Eye (tissue), 1 donor: ENCODE measurements at regions not wholly inside any gene's neighbourhood (a gene's known extent, or its start where the extent isn't known, plus 50 kb on each side); places are given as distances from the start of the nearest gene placed in this dataset.
A peak's percentile ranks its signal among the peaks of the same experiment; 100 is the strongest.

Experiments
- DNase-seq: peaks from one replicate; pipeline ENCODE4 v3.0.0-alpha.2; 2015

DNA sequence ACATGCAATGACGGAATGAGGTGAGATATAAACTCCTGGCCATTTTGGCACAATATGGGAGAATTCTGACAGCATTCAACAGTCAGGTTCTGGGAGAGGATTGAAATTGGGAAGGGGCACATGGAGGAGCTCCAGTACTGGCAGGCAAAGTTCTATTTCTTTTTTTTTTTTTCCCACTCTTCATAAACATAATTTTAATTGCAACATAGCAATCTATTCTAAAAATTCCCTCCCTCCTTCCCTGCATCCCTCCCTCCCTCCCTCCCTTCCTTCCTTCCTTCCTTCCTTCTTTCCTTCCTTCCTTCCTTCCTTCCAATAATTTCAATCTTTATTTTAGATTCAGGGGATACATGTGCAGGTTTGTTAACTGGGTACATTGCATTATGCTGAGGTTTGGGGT is 93.2 kb downstream of the PTCSC3 start:
- no peak for DNase-seq

DNA sequence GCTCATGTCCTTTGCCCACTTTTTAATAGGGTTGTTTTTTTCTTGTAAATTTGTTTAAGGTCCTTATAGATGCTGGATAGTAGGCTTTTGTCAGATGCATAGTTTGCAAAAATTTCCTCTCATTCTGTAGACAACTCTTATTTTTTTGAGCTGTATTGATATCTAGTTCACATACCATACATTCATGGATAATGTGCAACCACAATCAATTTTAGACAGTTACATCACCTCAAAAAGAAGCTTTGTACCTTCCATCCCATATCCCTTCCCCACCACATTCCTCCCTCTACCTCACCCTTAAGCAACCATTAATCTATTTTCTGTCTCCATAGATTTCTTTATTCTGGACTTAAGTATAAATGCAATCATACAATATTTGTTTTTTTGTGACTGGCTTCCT is 98.4 kb downstream of the PTCSC3 start:
- DNase-seq: no peak

DNA sequence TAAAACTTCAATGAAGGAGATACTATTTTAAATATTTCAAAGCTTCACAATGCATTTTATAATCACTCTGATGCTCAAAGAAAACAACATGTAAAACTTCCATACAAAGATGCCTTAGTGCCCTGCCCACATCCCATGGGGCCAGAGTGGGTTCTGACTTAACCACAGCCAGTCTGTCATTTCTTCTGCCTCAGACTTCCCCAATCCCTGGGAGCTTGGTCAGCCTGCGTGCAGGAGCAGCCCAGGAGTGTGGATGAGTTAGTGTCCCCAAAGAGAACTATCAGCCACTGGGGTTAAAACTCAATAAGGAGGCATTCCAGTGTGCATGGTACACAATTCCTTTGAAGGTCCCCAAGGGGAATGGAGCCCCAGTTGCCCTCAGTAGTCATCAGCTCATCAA is 100.3 kb downstream of the PTCSC3 start:
- DNase-seq: no peak

GRCh38 chr14:36075203-36075602 is 101.3 kb downstream of the PTCSC3 start:
- peak; percentile 64 for DNase-seq

- no peak for DNase-seq
These were observed 105.8 kb downstream of the PTCSC3 start for GRCh38 chr14:36070720-36071043.

- DNase-seq: peak; percentile 83
These were observed 106.3 kb downstream of the PTCSC3 start for GRCh38 chr14:36070031-36070719.

GRCh38 chr14:36069535-36069900 is 107.0 kb downstream of the PTCSC3 start:
- DNase-seq: peak; percentile 70

- DNase-seq: no peak
These were observed 107.6 kb downstream of the PTCSC3 start for GRCh38 chr14:36068777-36069534.

DNA sequence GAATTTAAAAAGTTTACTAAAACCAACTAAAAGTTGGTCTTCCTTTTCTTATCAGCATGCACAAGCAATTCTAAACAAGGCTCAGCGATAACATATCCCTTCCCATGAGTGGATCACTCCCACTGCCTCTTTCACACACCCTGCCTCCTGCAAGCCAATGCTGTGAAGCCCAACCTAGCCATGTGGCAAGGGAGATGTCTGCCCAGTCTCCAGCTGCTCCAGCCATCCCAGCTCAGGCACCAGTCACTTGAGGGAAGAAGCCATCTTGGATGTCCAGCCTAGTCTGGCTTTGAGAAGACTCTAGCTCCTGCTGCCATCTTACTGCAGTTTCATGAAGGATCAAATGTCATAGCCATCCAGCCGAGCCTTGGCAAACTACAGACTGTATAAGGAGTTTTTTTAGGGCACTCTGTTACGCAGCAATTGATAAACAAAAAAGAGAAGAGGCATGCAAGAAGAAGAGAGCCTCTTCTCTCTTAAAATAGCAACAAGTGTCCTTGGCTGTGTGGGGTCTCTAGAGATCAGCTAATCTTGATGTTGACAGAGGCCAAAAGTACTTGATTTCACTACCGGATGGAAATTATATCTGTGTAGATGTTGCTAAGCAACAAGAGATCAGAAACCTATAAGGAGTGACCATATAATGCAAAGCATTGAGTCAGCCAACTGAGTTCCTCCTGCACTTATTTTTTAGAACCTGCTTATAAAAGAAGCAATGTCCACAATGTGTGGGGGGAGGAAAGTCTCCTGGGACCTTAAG is 108.9 kb downstream of the PTCSC3 start:
- peak; percentile 10 for DNase-seq

GRCh38 chr14:36066636-36067035 is 109.9 kb downstream of the PTCSC3 start:
- no peak for DNase-seq

- DNase-seq: no peak
These were observed 110.7 kb downstream of the PTCSC3 start for GRCh38 chr14:36065831-36066230.

- DNase-seq: peak; percentile 36
These were observed 117.0 kb downstream of the PTCSC3 start for GRCh38 chr14:36059531-36059930.

- DNase-seq: no peak
These were observed 118.9 kb downstream of the PTCSC3 start for GRCh38 chr14:36057452-36058116.

GRCh38 chr14:36056845-36057244 is 119.7 kb downstream of the PTCSC3 start:
- no peak for DNase-seq

GRCh38 chr14:36055681-36056225 is 120.8 kb downstream of the PTCSC3 start:
- no peak for DNase-seq

GRCh38 chr14:36055052-36055378 is 121.5 kb downstream of the PTCSC3 start:
- no peak for DNase-seq

DNA sequence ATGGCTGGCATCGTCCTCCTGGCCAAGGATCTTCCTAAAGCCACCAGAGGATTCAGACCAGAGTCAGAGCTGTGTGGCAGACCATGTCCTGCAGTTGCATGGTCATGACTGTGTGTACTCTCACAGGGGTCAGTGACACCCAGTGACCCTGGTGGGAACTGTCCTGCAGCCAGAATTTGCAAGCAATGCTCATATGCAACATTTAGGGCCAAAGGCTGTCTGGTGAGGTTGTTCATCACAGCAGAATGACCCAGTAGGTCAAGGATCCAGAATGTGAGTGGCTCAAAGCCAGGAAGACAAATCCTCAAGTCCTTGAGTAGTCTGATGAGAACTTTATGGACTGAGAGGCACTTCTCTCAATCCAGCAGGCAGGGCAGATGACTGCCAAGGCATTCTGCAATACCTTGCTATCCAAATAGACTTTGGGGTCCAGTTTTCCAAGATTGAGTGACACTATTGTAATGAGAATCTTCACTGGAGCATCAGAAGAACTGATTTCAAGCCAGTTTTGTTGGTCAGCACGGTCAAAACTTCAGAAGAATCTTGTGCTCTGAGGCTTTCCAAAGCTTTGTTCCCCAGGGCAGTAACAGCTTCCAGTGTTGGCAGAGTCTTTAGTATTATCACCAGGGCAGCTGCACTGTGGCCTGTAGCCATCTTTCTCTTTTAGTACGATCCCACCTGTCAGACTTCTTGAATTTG is 122.0 kb downstream of the PTCSC3 start:
- no peak for DNase-seq

DNA sequence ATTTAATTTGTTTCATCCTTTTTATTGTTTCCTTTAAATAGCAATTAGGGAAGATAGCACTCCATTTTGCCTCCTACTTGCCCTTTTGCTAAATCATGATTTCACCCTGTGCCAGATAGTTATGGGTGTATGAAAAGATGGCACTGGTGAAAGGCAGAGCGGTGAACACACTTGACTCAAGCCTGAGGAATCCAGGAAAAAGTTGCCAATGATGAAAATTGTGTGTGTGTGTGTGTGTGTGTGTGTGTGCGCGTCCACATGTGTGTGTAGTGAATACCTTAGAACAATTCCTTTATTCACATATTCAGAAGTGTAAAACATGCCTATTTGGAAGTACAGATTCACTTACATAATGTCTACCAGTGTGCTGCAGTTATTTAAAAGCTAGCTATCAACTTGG is 123.8 kb downstream of the PTCSC3 start:
- DNase-seq: no peak

- no peak for DNase-seq
These were observed 124.5 kb downstream of the PTCSC3 start for GRCh38 chr14:36052063-36052462.

GRCh38 chr14:36048667-36049066 is 127.9 kb downstream of the PTCSC3 start:
- no peak for DNase-seq

GRCh38 chr14:36047912-36048311 is 128.6 kb downstream of the PTCSC3 start:
- no peak for DNase-seq

GRCh38 chr14:36035675-36036074 is 140.8 kb downstream of the PTCSC3 start:
- DNase-seq: no peak

- no peak for DNase-seq
These were observed 147.9 kb downstream of the PTCSC3 start for GRCh38 chr14:36028665-36029064.
